CD14-positive monocyte (primary cell): ENCODE measurements at regions not wholly inside any gene's neighbourhood (a gene's known extent, or its start where the extent isn't known, plus 50 kb on each side); places are given as distances from the start of the nearest gene placed in this dataset.

Experiments used
- DNase-seq, 3 donors: peaks; one replicate each; pipeline ENCODE4 v3.0.0-alpha.2; 2011 to 2022
- H2AFZ ChIP-seq: 2 replicates; pipeline ENCODE4 v1.6.0; 2012; ENCODE audit warnings: mild to moderate bottlenecking, low read depth, low read length, inconsistent platforms; ENCODE audit not compliant: insufficient read depth, poor library complexity, severe bottlenecking
- H3K27ac ChIP-seq, 2 donors: 1 replicate in 1 of 2; 2 replicates in 1 of 2; pipeline ENCODE4 v1.5.1; 2012 to 2013; ENCODE audit warnings: low read length in 2 of 2, control low read depth in 1 of 2, inconsistent platforms in 1 of 2, low read depth in 1 of 2, mild to moderate bottlenecking in 1 of 2
- H3K27me3 ChIP-seq, 2 donors: one replicate each; pipeline versions ENCODE4 v1.6.0 to v1.6.1; 2011 to 2013; ENCODE audit warnings: low read length in 2 of 2; ENCODE audit not compliant: control insufficient read depth in 2 of 2, insufficient read depth in 2 of 2
- H3K36me3 ChIP-seq, 2 donors: replicated peaks in 1 of 2; 1 replicate in 1 of 2; 2 replicates in 1 of 2; pipeline versions ENCODE4 v1.5.1 to v1.6.1; 2012 to 2013; ENCODE audit warnings: low read length in 2 of 2, control low read depth in 1 of 2, inconsistent platforms in 1 of 2, mild to moderate bottlenecking in 1 of 2; ENCODE audit not compliant: insufficient read depth in 2 of 2, control insufficient read depth in 1 of 2
- H3K4me1 ChIP-seq, 2 donors: 1 replicate in 1 of 2; 2 replicates in 1 of 2; pipeline versions ENCODE4 v1.5.1 to v1.6.1; 2012 to 2013; ENCODE audit warnings: low read length in 2 of 2, control low read depth in 1 of 2, inconsistent platforms in 1 of 2, mild to moderate bottlenecking in 1 of 2, moderate library complexity in 1 of 2; ENCODE audit not compliant: insufficient read depth in 2 of 2, control insufficient read depth in 1 of 2
- H3K4me2 ChIP-seq: replicated peaks from 2 replicates; pipeline ENCODE3; 2012; ENCODE audit warnings: low read length, moderate library complexity, mild to moderate bottlenecking; ENCODE audit not compliant: poor library complexity, severe bottlenecking; ENCODE audit errors: extremely low read depth
- H3K4me3 ChIP-seq, 3 experiments: fragments of 200-600 bp in 1 of 3; sonication (generic) in 1 of 3; replicated peaks in 1 of 3; 1 replicate in 2 of 3; 2 replicates in 1 of 3; pipeline ENCODE4 v1.5.1; 2011 to 2013; ENCODE audit warnings: low read length in 3 of 3, mild to moderate bottlenecking in 3 of 3, control low read depth in 2 of 3, low read depth in 2 of 3, inconsistent platforms in 1 of 3, moderate library complexity in 1 of 3
- H3K79me2 ChIP-seq: 2 replicates; pipeline ENCODE4 v1.6.0; 2012; ENCODE audit warnings: mild to moderate bottlenecking, control low read depth, inconsistent platforms, low read length, moderate library complexity; ENCODE audit not compliant: insufficient read depth
- H3K9ac ChIP-seq: 2 replicates; pipeline ENCODE4 v1.6.0; 2017; ENCODE audit warnings: low read length, mild to moderate bottlenecking; ENCODE audit not compliant: insufficient read depth, poor library complexity, severe bottlenecking
- H3K9me3 ChIP-seq, 2 donors: replicated peaks in 1 of 2; 1 replicate in 1 of 2; 2 replicates in 1 of 2; pipeline versions ENCODE4 v1.5.1 to v1.6.1; 2012 to 2013; ENCODE audit warnings: low read length in 2 of 2, control low read depth in 1 of 2; ENCODE audit not compliant: control insufficient read depth in 1 of 2, insufficient read depth in 1 of 2
- H4K20me1 ChIP-seq: 2 replicates; pipeline ENCODE4 v1.6.0; 2012; ENCODE audit warnings: mild to moderate bottlenecking, low read length, control low read depth, moderate library complexity; ENCODE audit not compliant: insufficient read depth
- H3K27ac Mint-ChIP-seq, 7 donors: one replicate each; pipeline ENCODE4 v1.8.0; 2020; ENCODE audit warnings: mild to moderate bottlenecking in 7 of 7, mixed read lengths in 7 of 7, moderate library complexity in 6 of 7, inconsistent platforms in 2 of 7
- H3K27me3 Mint-ChIP-seq, 3 donors: one replicate each; pipeline ENCODE4 v1.8.0; 2021 to 2022; ENCODE audit warnings: low read depth in 3 of 3, mild to moderate bottlenecking in 3 of 3, mixed read lengths in 3 of 3, moderate library complexity in 3 of 3, inconsistent platforms in 1 of 3
- H3K36me3 Mint-ChIP-seq, 2 donors: one replicate each; pipeline ENCODE4 v1.8.0; 2020; ENCODE audit warnings: mixed read lengths in 2 of 2, inconsistent platforms in 1 of 2, mild to moderate bottlenecking in 1 of 2
- H3K4me1 Mint-ChIP-seq: one replicate; pipeline ENCODE4 v1.8.0; 2020; ENCODE audit warnings: mild to moderate bottlenecking, mixed read lengths
- H3K4me3 Mint-ChIP-seq, 2 donors: one replicate each; pipeline ENCODE4 v1.8.0; 2020; ENCODE audit warnings: mild to moderate bottlenecking in 2 of 2, mixed read lengths in 2 of 2, moderate library complexity in 1 of 2
- H3K9me3 Mint-ChIP-seq, 7 donors: one replicate each; pipeline ENCODE4 v1.8.0; 2020 to 2022; ENCODE audit warnings: mixed read lengths in 7 of 7, mild to moderate bottlenecking in 6 of 7, moderate library complexity in 6 of 7, inconsistent platforms in 2 of 7
- CTCF ChIP-seq: fragments of 200-600 bp; IDR thresholded peaks from one replicate; pipeline ENCODE4 v1.8.0; 2022; ENCODE audit warnings: antibody characterized with exemption, mild to moderate bottlenecking
- WGBS: methylation state at CpG from one replicate; pipeline ENCODE4 v1.1.5; 2013; ENCODE audit warnings: missing lambda C conversion rate; ENCODE audit not compliant: insufficient coverage; 5-methylcytosine and 5-hydroxymethylcytosine counted together
- intact Hi-C, 2 donors: fragments of 100-400 bp; cut with micrococcal nuclease; formaldehyde crosslinking; loops; one replicate each; pipeline versions ENCODE4 v1.15.0 to v1.15.1; 2023

GRCh38 chr9:26077860-26078259 is 399.6 kb upstream of the TUSC1 start:
- Histone ChIP-seq H4K20me1 (no peaks in the 10 kb centered on the region), H3K27ac (no peak overlapping the region), H3K9me3 (peaks cover 20 to 24% of the 10 kb centered on the region in 2 donors), H2AFZ (no peak overlapping the region), H3K9ac (no peak overlapping the region), H3K4me3 (no peak overlapping the region), H3K79me2 (no peaks in the 10 kb centered on the region), H3K4me2 (no peak overlapping the region), H3K36me3 (no peaks in the 10 kb centered on the region), H3K27me3 (no peaks in the 10 kb centered on the region), H3K4me1 (no peaks in the 10 kb centered on the region)
- Mint-ChIP-seq H3K4me3 (no peak overlapping the region), H3K27ac (no peak overlapping the region), H3K27me3 (peaks cover 0 to 3% (median 0%) of the 10 kb centered on the region in 3 donors), H3K36me3 (no peaks in the 10 kb centered on the region), H3K9me3 (peaks cover 2 to 18% (median 11%) of the 10 kb centered on the region in 7 donors), H3K4me1 (no peaks in the 10 kb centered on the region)
- TF ChIP-seq CTCF = no peak
- DNase-seq = no peak
- 82% methylated on average over 3 of the region's 4 CpGs for WGBS
- intact Hi-C loops = no loop called here

GRCh38 chr9:26067608-26068007 is 389.4 kb upstream of the TUSC1 start:
- Mint-ChIP-seq H3K4me1 (no peaks in the 10 kb centered on the region), H3K27ac (no peak overlapping the region), H3K36me3 (no peaks in the 10 kb centered on the region), H3K27me3 (no peaks in the 10 kb centered on the region), H3K4me3 (no peak overlapping the region), H3K9me3 (peaks cover 0 to 3% (median 0%) of the 10 kb centered on the region in 7 donors)
- intact Hi-C loops = no loop called here
- Histone ChIP-seq H3K4me2 (no peak overlapping the region), H4K20me1 (no peaks in the 10 kb centered on the region), H2AFZ (no peak overlapping the region), H3K9ac (no peak overlapping the region), H3K36me3 (no peaks in the 10 kb centered on the region), H3K27ac (no peak overlapping the region), H3K79me2 (no peaks in the 10 kb centered on the region), H3K9me3 (no peaks in the 10 kb centered on the region), H3K27me3 (no peaks in the 10 kb centered on the region), H3K4me3 (no peak overlapping the region), H3K4me1 (no peaks in the 10 kb centered on the region)
- no peak for TF ChIP-seq CTCF
- no CpG with 5 or more reads among the region's 1 CpG for WGBS
- no peak for DNase-seq
